Progenitor cell of endocrine pancreas (in vitro differentiated cells): ENCODE measurements at regions not wholly inside any gene's neighbourhood (a gene's known extent, or its start where the extent isn't known, plus 50 kb on each side); places are given as distances from the start of the nearest gene placed in this dataset.

Experiments used
- DNase-seq: peaks from one replicate; pipeline ENCODE4 v3.0.0; 2021; ENCODE audit warnings: low spot score; ENCODE audit not compliant: unreplicated experiment
- H3K27ac Mint-ChIP-seq: 2 replicates; pipeline ENCODE4 v1.8.0; 2021; ENCODE audit warnings: mild to moderate bottlenecking, moderate library complexity, mixed read lengths
- H3K27me3 Mint-ChIP-seq: 2 replicates; pipeline ENCODE4 v1.8.0; 2021; ENCODE audit warnings: mixed read lengths
- H3K36me3 Mint-ChIP-seq: 2 replicates; pipeline ENCODE4 v1.8.0; 2022; ENCODE audit warnings: mixed read lengths; ENCODE audit not compliant: insufficient read depth
- H3K4me1 Mint-ChIP-seq: 2 replicates; pipeline ENCODE4 v1.8.0; 2021; ENCODE audit warnings: low read depth, mixed read lengths
- H3K4me3 Mint-ChIP-seq: 2 replicates; pipeline ENCODE4 v1.8.0; 2021; ENCODE audit warnings: low read depth, mild to moderate bottlenecking, moderate library complexity, mixed read lengths
- H3K9me3 Mint-ChIP-seq: 2 replicates; pipeline ENCODE4 v1.8.0; 2021; ENCODE audit warnings: low read depth, mixed read lengths
- CTCF ChIP-seq: fragments of 200-600 bp; sonication (generic); IDR thresholded peaks from one replicate; pipeline ENCODE4 v1.5.0; 2021; ENCODE audit warnings: antibody characterized with exemption, mild to moderate bottlenecking; ENCODE audit not compliant: unreplicated experiment

DNA sequence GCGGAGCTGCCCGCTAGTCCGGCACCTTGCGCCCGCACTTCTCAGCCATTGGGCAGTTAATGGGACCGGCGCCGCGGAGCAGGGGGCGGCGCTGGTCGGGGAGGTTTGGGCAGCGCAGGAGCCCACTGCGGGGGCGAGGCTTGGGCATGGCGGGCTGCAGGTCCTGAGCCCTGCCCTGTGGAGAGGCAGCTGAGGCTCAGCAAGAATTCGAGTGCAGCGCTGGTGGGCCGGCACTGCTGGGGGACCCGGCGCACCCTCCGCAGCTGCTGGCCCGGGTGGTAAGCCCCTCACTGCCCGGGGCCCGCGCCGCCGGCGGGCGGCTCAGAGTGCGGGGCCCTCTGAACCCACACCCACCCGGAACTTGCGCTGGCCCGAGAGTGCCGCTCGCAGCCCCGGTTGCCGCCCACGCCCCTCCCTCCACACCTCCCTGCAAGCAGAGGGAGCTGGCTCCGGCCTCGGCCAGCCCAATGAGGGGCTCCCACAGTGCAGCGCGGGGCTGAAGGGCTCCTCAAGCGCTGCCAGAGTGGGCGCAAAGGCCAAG lies 835.0 kb downstream of the TBL1XR1 start:
- Mint-ChIP-seq H3K36me3 (no peaks in the 10 kb centered on the region), H3K27ac (no peak overlapping the region), H3K27me3 (no peaks in the 10 kb centered on the region), H3K4me1 (no peaks in the 10 kb centered on the region), H3K9me3 (no peaks in the 10 kb centered on the region), H3K4me3 (peak overlapping the region; percentile 35)
- no peak for DNase-seq
- no peak for TF ChIP-seq CTCF

DNA sequence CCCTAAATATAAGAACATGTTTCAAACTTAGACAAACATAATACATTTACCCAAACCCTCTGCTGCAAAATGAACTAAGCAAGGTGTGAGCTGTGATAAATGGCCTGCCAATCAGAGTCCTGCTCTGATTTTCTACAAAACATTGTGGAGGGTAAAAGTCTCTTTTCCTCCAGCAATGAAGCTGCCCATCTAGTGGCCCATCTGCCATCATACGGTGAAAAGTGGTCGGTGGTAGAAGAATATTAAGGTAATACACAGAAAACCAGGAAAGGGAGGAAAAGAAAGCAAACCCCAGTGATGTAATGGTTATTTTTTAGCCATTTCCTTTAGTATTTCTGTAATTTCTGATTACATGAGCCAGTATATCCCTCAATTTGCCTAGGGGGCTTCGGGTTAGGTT lies 838.1 kb downstream of the TBL1XR1 start:
- H3K36me3 Mint-ChIP-seq: no peaks in the 10 kb centered on the region
- H3K9me3 Mint-ChIP-seq: no peaks in the 10 kb centered on the region
- peak; percentile 39 for TF ChIP-seq CTCF
- H3K27ac Mint-ChIP-seq: no peak overlapping the region
- no peaks in the 10 kb centered on the region for H3K27me3 Mint-ChIP-seq
- no peak for DNase-seq
- H3K4me1 Mint-ChIP-seq: no peaks in the 10 kb centered on the region
- H3K4me3 Mint-ChIP-seq: no peak overlapping the region

DNA sequence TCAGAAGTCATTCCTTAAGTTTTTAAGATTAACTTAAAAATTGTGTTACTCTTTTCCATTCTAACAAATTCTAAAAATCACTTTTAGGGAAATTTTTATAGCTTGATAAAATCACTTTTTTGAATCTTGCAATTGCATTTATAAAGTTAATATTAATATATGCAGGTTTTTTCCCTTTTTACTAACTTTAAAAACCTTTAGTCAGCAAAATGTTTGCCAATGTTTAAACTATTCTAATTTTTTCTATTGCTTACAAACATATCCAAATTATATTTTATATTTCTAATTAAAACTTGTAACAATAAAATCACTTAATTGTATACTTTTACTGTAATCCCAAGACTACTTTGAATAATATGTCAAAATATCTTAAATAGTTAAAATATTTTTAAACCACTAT lies 839.4 kb downstream of the TBL1XR1 start:
- Mint-ChIP-seq H3K27me3 (no peaks in the 10 kb centered on the region), H3K4me1 (no peaks in the 10 kb centered on the region)

GRCh38 chr3:176354843-176355242 lies 842.4 kb downstream of the TBL1XR1 start:
- no peak for TF ChIP-seq CTCF
- no peak for DNase-seq

More for the DNA sequence above, 839.4 kb downstream of the TBL1XR1 start:
- TF ChIP-seq CTCF: no peak
- no peak for DNase-seq
- H3K4me3 Mint-ChIP-seq: no peak overlapping the region
- no peaks in the 10 kb centered on the region for H3K9me3 Mint-ChIP-seq
- H3K36me3 Mint-ChIP-seq: no peaks in the 10 kb centered on the region
- H3K27ac Mint-ChIP-seq: no peak overlapping the region

DNA sequence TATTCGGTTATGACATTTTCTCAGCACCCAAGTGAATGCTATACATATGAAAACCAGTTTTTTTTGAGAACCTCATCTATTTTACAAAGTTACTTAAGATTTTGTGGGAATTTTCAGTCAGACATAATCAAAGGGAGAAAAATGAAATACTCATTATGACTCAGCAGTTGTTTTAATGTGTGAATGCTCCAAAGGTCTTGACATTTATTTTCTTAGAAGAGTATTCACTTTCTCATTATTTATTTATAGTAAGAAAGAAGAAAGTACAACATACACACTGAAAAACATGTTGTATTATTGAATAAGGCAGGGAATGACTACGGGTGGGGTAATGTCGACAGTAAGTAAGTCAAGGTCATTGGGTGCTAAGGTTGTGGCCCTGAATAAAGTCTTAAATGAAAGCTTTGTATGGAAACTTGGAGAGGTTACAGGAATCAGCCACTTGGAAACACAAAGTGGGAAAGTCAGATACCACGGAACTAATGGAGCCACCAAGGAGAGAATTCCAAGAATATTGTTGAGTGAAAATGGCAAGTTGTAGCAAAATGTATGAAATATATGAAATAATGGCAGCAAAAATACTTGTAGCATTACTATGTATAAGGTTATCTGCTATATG lies 844.5 kb downstream of the TBL1XR1 start:
- Mint-ChIP-seq H3K36me3 (no peaks in the 10 kb centered on the region), H3K27me3 (no peaks in the 10 kb centered on the region), H3K27ac (no peak overlapping the region), H3K9me3 (peaks cover 3% of the 10 kb centered on the region), H3K4me1 (no peaks in the 10 kb centered on the region), H3K4me3 (no peak overlapping the region)
- DNase-seq: no peak
- no peak for TF ChIP-seq CTCF

More at GRCh38 chr3:176354843-176355242, 842.4 kb downstream of the TBL1XR1 start:
- Mint-ChIP-seq H3K27me3 (no peaks in the 10 kb centered on the region), H3K27ac (no peak overlapping the region), H3K36me3 (no peaks in the 10 kb centered on the region), H3K4me1 (no peaks in the 10 kb centered on the region), H3K9me3 (no peaks in the 10 kb centered on the region), H3K4me3 (no peak overlapping the region)
